ENCODE measurements at regions not wholly inside any gene's neighbourhood (a gene's known extent, or its start where the extent isn't known, plus 50 kb on each side); places are given as distances from the start of the nearest gene placed in this dataset.

DNA sequence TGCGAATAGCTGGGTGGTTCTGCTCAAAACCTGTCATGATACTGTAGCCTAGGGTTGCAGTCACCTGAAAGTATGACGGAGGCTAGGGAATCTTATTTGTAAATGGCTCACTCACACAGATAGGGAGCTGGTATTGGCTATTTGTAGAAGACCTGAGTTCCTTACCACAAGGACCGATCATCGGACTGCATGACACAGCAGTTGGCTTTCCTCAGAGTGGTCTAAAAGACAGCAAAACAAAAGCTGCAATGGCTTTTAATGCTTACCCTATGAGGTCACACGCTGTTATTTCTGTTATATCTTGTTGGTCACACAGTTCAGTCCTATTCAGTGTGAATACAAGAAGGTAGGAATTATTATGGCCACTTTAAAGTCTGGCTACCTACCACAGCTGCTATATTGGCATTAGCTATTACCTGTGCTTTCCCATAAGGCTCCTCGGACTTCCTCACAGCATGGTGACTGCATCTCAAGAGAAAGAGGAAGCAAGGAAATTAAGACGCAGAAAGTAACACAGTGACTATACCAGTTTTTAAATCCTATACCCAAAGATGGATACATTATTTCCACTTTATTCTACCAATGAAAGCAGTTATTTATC, 68.4 kb upstream of the LRRC7 start:
- TF ChIP-seq POLR2AphosphoS5 (IDR thresholded peaks at IDR 0.05) (peak; percentile 64), MXI1 (conservative IDR thresholded peaks at IDR 0.05; ENCODE audit: poor library complexity, severe bottlenecking) (no peak)
- H2AFZ ChIP-seq (ENCODE audit: low read depth, low read length): no peak overlapping the region

DNA sequence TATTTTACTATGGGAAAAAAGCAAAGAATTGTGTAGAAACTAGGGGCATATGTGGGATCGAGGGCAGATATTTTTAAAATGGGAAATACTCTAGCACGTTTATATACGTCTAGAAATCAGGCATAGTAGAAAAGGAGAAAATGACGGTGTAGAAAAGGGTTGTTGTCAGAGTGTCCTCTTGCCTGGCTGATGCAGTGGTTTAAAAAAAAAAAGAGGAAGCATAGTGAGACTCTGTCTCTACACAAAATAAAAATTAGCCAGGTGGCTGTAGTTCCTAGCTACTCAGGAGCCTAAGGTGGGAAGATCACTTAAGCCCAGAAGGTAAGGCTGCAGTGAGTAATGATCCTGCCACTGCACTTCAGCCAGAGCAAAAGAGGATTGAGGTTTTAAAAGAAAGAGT, 64.7 kb upstream of the LRRC7 start:
- TF ChIP-seq, protein P1, sequence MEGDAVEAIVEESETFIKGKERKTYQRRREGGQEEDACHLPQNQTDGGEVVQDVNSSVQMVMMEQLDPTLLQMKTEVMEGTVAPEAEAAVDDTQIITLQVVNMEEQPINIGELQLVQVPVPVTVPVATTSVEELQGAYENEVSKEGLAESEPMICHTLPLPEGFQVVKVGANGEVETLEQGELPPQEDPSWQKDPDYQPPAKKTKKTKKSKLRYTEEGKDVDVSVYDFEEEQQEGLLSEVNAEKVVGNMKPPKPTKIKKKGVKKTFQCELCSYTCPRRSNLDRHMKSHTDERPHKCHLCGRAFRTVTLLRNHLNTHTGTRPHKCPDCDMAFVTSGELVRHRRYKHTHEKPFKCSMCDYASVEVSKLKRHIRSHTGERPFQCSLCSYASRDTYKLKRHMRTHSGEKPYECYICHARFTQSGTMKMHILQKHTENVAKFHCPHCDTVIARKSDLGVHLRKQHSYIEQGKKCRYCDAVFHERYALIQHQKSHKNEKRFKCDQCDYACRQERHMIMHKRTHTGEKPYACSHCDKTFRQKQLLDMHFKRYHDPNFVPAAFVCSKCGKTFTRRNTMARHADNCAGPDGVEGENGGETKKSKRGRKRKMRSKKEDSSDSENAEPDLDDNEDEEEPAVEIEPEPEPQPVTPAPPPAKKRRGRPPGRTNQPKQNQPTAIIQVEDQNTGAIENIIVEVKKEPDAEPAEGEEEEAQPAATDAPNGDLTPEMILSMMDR (IDR thresholded peaks at IDR 0.05; ENCODE audit: poor library complexity, severe bottlenecking): no peak
- Histone ChIP-seq H3K4me3 (ENCODE audit: low read length) (no peak overlapping the region), H3K9me3 (ENCODE audit: low read length) (no peaks in the 10 kb centered on the region), H3K27ac (ENCODE audit: low read length) (no peak overlapping the region), H3F3A (ENCODE audit: insufficient read depth, low read length, poor library complexity, severe bottlenecking) (no peaks in the 10 kb centered on the region), H3K9me2 (ENCODE audit: insufficient read depth, low read length) (no peaks in the 10 kb centered on the region), H3K4me2 (ENCODE audit: low read length) (no peak overlapping the region), H3K27me3 (ENCODE audit: insufficient read depth, low read depth, low read length) (no peaks in the 10 kb centered on the region), H3K36me3 (ENCODE audit: insufficient read depth, low read length) (no peaks in the 10 kb centered on the region), H4K20me1 (ENCODE audit: insufficient read depth) (no peaks in the 10 kb centered on the region), H3K9ac (ENCODE audit: low read length) (no peak overlapping the region), H3K79me2 (replicated peaks; ENCODE audit: insufficient read depth, low read length) (no peaks in the 10 kb centered on the region), H2AFZ (ENCODE audit: low read depth, low read length) (no peak overlapping the region)

More for the DNA sequence above, 68.4 kb upstream of the LRRC7 start:
- peak overlapping the region; percentile 53 for H3K27ac ChIP-seq (ENCODE audit: low read length)
- H4K20me1 ChIP-seq (ENCODE audit: insufficient read depth): no peaks in the 10 kb centered on the region
- H3K9me3 ChIP-seq (ENCODE audit: low read length): no peaks in the 10 kb centered on the region
- no peak overlapping the region for H3K9ac ChIP-seq (ENCODE audit: low read length)
- H3F3A ChIP-seq (ENCODE audit: insufficient read depth, low read length, poor library complexity, severe bottlenecking): no peaks in the 10 kb centered on the region
- no peaks in the 10 kb centered on the region for H3K36me3 ChIP-seq (ENCODE audit: insufficient read depth, low read length)
- no peaks in the 10 kb centered on the region for H3K79me2 ChIP-seq (replicated peaks; ENCODE audit: insufficient read depth, low read length)
- no peak overlapping the region for H3K4me2 ChIP-seq (ENCODE audit: low read length)
- no peaks in the 10 kb centered on the region for H3K9me2 ChIP-seq (ENCODE audit: insufficient read depth, low read length)
- H3K27me3 ChIP-seq (ENCODE audit: insufficient read depth, low read depth, low read length): no peaks in the 10 kb centered on the region
- H3K4me3 ChIP-seq (ENCODE audit: low read length): no peak overlapping the region

DNA sequence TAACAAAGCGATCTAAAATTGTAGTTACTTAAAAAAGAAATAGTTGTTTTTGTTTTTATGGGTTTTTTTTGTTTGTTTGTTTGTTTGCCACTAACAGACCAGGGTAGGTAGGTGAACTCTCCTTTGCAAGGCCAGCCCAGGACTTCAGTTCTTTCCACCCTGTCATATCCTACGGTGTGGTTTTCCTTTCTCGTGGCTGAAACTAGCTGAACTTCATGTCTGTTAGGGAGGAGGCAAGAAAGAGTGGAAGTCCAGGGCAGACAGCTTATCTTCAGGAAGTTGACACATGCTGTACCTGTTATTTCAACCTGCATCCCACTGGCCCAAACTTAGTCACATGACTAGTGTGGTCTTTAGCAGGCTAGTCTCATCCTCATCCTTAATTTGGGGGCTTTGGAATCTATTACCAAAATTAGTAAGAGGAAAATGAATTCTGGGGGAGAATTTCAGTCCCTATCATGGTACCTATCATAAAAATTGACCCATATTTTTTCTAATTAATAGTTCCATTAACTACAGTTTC, 62.9 kb upstream of the LRRC7 start:
- H3K4me2 ChIP-seq (ENCODE audit: low read length): no peak overlapping the region

More for the DNA sequence above, 62.9 kb upstream of the LRRC7 start:
- Histone ChIP-seq H3K4me3 (ENCODE audit: low read length) (no peak overlapping the region), H3K27me3 (ENCODE audit: insufficient read depth, low read depth, low read length) (no peaks in the 10 kb centered on the region), H3K9me3 (ENCODE audit: low read length) (no peaks in the 10 kb centered on the region), H3K36me3 (ENCODE audit: insufficient read depth, low read length) (no peaks in the 10 kb centered on the region), H4K20me1 (ENCODE audit: insufficient read depth) (no peaks in the 10 kb centered on the region), H3K9me2 (ENCODE audit: insufficient read depth, low read length) (no peaks in the 10 kb centered on the region), H2AFZ (ENCODE audit: low read depth, low read length) (no peak overlapping the region), H3F3A (ENCODE audit: insufficient read depth, low read length, poor library complexity, severe bottlenecking) (no peaks in the 10 kb centered on the region), H3K9ac (ENCODE audit: low read length) (no peak overlapping the region), H3K27ac (ENCODE audit: low read length) (no peak overlapping the region), H3K79me2 (replicated peaks; ENCODE audit: insufficient read depth, low read length) (no peaks in the 10 kb centered on the region)
- TF ChIP-seq, protein P2, sequence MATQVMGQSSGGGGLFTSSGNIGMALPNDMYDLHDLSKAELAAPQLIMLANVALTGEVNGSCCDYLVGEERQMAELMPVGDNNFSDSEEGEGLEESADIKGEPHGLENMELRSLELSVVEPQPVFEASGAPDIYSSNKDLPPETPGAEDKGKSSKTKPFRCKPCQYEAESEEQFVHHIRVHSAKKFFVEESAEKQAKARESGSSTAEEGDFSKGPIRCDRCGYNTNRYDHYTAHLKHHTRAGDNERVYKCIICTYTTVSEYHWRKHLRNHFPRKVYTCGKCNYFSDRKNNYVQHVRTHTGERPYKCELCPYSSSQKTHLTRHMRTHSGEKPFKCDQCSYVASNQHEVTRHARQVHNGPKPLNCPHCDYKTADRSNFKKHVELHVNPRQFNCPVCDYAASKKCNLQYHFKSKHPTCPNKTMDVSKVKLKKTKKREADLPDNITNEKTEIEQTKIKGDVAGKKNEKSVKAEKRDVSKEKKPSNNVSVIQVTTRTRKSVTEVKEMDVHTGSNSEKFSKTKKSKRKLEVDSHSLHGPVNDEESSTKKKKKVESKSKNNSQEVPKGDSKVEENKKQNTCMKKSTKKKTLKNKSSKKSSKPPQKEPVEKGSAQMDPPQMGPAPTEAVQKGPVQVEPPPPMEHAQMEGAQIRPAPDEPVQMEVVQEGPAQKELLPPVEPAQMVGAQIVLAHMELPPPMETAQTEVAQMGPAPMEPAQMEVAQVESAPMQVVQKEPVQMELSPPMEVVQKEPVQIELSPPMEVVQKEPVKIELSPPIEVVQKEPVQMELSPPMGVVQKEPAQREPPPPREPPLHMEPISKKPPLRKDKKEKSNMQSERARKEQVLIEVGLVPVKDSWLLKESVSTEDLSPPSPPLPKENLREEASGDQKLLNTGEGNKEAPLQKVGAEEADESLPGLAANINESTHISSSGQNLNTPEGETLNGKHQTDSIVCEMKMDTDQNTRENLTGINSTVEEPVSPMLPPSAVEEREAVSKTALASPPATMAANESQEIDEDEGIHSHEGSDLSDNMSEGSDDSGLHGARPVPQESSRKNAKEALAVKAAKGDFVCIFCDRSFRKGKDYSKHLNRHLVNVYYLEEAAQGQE (IDR thresholded peaks at IDR 0.05; ENCODE audit: borderline replicate concordance): no peak
- TF ChIP-seq RAD21 (conservative IDR thresholded peaks at IDR 0.05) (no peak), MXI1 (conservative IDR thresholded peaks at IDR 0.05; ENCODE audit: poor library complexity, severe bottlenecking) (no peak), EZH2 (IDR thresholded peaks at IDR 0.05; ENCODE audit: borderline replicate concordance, insufficient read depth, low read length, poor library complexity, severe bottlenecking) (no peak), POLR2AphosphoS5 (IDR thresholded peaks at IDR 0.05) (no peak), TAF1 (IDR thresholded peaks at IDR 0.05; ENCODE audit: low read depth) (no peak), SMC3 (conservative IDR thresholded peaks at IDR 0.05; ENCODE audit: poor library complexity) (no peak), EP300 (conservative IDR thresholded peaks at IDR 0.05; ENCODE audit: poor library complexity, severe bottlenecking) (no peak)
- TF ChIP-seq, protein P1 (IDR thresholded peaks at IDR 0.05; ENCODE audit: poor library complexity, severe bottlenecking): no peak
